ENCODE measurements at regions not wholly inside any gene's neighbourhood (a gene's known extent, or its start where the extent isn't known, plus 50 kb on each side); places are given as distances from the start of the nearest gene placed in this dataset.

- TF ChIP-seq EP300 (IDR thresholded peaks at IDR 0.05; ENCODE audit: borderline replicate concordance in 1 of 2, low read depth in 2 of 2, low read length in 2 of 2) (no peak), E2F6 (IDR thresholded peaks at IDR 0.05) (no peak), SAP30 (IDR thresholded peaks at IDR 0.05; ENCODE audit: insufficient read depth, insufficient replicate concordance, low read length) (no peak), YY1 (IDR thresholded peaks at IDR 0.05; ENCODE audit: low read depth, low read length) (no peak), ZNF274 (IDR thresholded peaks at IDR 0.05; ENCODE audit: borderline replicate concordance, extremely low read depth, low read length) (no peak), RNF2 (IDR thresholded peaks at IDR 0.05; ENCODE audit: borderline replicate concordance, low read depth, low read length, missing control alignments, poor library complexity, severe bottlenecking) (no peak)
Measured at GRCh38 chr13:54165581-54166215, 1137.1 kb downstream of the OLFM4 start (continued).

All from H1 (cell line).